GM23248 (cell line): ENCODE measurements at regions not wholly inside any gene's neighbourhood (a gene's known extent, or its start where the extent isn't known, plus 50 kb on each side); places are given as distances from the start of the nearest gene placed in this dataset.

Source experiments
- DNase-seq: peaks from one replicate; pipeline ENCODE4 v3.0.0-alpha.2; 2015
- H2AFZ ChIP-seq: fragments of 200-600 bp; sonication (generic); 2 replicates; pipeline ENCODE4 v1.6.1; 2016; ENCODE audit warnings: antibody characterized with exemption
- H3F3A ChIP-seq: fragments of 200-600 bp; sonication (generic); 2 replicates; pipeline ENCODE4 v1.6.1; 2016; ENCODE audit warnings: mild to moderate bottlenecking, antibody characterized with exemption, mixed run types; ENCODE audit not compliant: insufficient read depth
- H3K27ac ChIP-seq: fragments of 200-600 bp; sonication (generic); 2 replicates; pipeline ENCODE4 v1.5.1; 2016; ENCODE audit warnings: mild to moderate bottlenecking
- H3K27me3 ChIP-seq: fragments of 200-600 bp; sonication (generic); replicated peaks from 2 replicates; pipeline ENCODE4 v1.6.1; 2016; ENCODE audit warnings: mild to moderate bottlenecking; ENCODE audit not compliant: insufficient read depth
- H3K36me3 ChIP-seq: fragments of 200-600 bp; sonication (generic); 2 replicates; pipeline ENCODE4 v1.6.1; 2016; ENCODE audit warnings: low read depth, mild to moderate bottlenecking
- H3K4me1 ChIP-seq: fragments of 200-600 bp; sonication (generic); 2 replicates; pipeline ENCODE4 v1.6.1; 2016; ENCODE audit warnings: mild to moderate bottlenecking; ENCODE audit not compliant: insufficient read depth
- H3K4me2 ChIP-seq: fragments of 200-600 bp; sonication (generic); one replicate; pipeline ENCODE4 v1.6.1; 2016; ENCODE audit warnings: mild to moderate bottlenecking; ENCODE audit not compliant: unreplicated experiment
- H3K4me3 ChIP-seq: fragments of 200-600 bp; sonication (generic); 2 replicates; pipeline ENCODE4 v1.5.1; 2016; ENCODE audit warnings: mild to moderate bottlenecking
- H3K79me2 ChIP-seq: fragments of 200-600 bp; sonication (generic); 2 replicates; pipeline ENCODE4 v1.6.1; 2016; ENCODE audit warnings: mild to moderate bottlenecking; ENCODE audit not compliant: insufficient read depth
- H3K9ac ChIP-seq: fragments of 200-600 bp; sonication (generic); 2 replicates; pipeline ENCODE4 v1.6.1; 2016; ENCODE audit warnings: mild to moderate bottlenecking
- H3K9me2 ChIP-seq: fragments of 200-600 bp; sonication (generic); 2 replicates; pipeline ENCODE4 v1.6.1; 2016; ENCODE audit warnings: mixed run types, mild to moderate bottlenecking, moderate library complexity; ENCODE audit not compliant: insufficient read depth
- H3K9me3 ChIP-seq: fragments of 200-600 bp; sonication (generic); one replicate; pipeline ENCODE4 v1.6.1; 2017; ENCODE audit warnings: low read depth
- H4K20me1 ChIP-seq: fragments of 200-600 bp; sonication (generic); 2 replicates; pipeline ENCODE4 v1.6.0; 2016; ENCODE audit not compliant: insufficient read depth
- EZH2 ChIP-seq: fragments of 200-600 bp; sonication (generic); IDR thresholded peaks from 2 replicates; pipeline ENCODE4 v1.6.1; 2018; ENCODE audit warnings: antibody characterized with exemption, mild to moderate bottlenecking; ENCODE audit not compliant: insufficient read depth, poor library complexity, severe bottlenecking
- EZH2phosphoT487 ChIP-seq: fragments of 200-600 bp; sonication (generic); IDR thresholded peaks from 2 replicates; pipeline ENCODE4 v1.6.1; 2018; ENCODE audit warnings: antibody characterized with exemption, moderate library complexity, mild to moderate bottlenecking, low read depth; ENCODE audit not compliant: insufficient read depth
- WGBS, 2 experiments: methylation state at CpG; one replicate each; pipeline ENCODE4 v1.1.6; 2015 to 2017; ENCODE audit warnings: low lambda C conversion rate in 2 of 2, low coverage in 1 of 2; ENCODE audit errors: missing lambda C conversion rate in 2 of 2; 5-methylcytosine and 5-hydroxymethylcytosine counted together
- in situ Hi-C: fragments of 300-500 bp; cut with MboI; formaldehyde crosslinking; loops from 2 replicates; pipeline ENCODE4 v1.15.0; 2020

DNA sequence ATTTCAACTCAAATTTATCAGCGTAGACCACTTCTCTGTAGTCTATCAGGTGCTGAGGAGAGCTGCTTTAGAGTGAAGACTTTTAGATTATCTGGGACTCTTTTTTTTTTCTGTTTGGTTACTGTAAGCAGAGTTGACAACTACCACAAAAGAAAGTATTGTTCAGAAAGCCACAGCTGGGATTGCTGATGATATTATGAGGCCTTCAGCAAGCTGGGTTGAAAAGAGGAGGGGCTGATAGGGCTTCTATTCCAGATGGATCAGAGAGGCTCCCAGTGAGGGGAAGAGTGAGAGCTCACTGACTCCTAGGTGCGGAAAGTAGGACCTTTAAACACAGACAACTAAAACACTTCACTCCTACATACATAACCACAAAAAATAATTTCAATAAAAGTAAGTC, 188.5 kb upstream of the FERD3L start:
- Histone ChIP-seq H3K4me3 (no peak overlapping the region), H2AFZ (no peak overlapping the region), H3F3A (no peaks in the 10 kb centered on the region), H3K4me1 (no peaks in the 10 kb centered on the region), H3K79me2 (no peaks in the 10 kb centered on the region), H3K9ac (no peak overlapping the region), H4K20me1 (no peaks in the 10 kb centered on the region), H3K4me2 (no peak overlapping the region), H3K36me3 (no peaks in the 10 kb centered on the region), H3K9me3 (no peaks in the 10 kb centered on the region), H3K9me2 (0 out of 2 replicates have a peak, but pooled peaks cover 4% of the 10 kb centered on the region), H3K27me3 (no peaks in the 10 kb centered on the region), H3K27ac (no peak overlapping the region)
- 92 to 94% methylated on average over 2 of the region's 2 CpGs for WGBS, 2 experiments
- TF ChIP-seq EZH2 (no peak), EZH2phosphoT487 (no peak)
- DNase-seq: no peak
- in situ Hi-C loops: no loop called here

DNA sequence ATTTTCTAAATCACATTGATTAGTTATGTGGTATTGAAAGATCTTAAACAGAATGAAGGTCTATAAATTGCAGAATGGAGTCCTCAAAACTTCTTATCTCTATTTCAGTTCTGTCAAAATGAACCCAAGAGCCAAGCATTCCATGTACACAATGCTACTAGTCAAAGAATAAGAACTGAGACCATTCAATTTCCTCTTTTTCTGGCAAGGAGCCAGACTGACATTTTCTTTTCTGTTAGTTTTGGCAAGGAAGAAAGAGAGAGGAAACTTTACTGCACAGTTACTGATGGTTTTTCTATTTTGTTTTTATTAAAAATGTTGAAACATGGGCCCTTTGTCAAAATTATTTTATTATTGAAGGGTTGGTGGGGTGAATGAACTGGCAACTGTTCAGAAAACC, 181.8 kb upstream of the FERD3L start:
- H3K36me3 ChIP-seq: no peaks in the 10 kb centered on the region
- no peaks in the 10 kb centered on the region for H3F3A ChIP-seq
- no peaks in the 10 kb centered on the region for H3K27me3 ChIP-seq
- DNase-seq: no peak
- in situ Hi-C loops: no loop called here
- no peaks in the 10 kb centered on the region for H3K79me2 ChIP-seq
- H3K27ac ChIP-seq: no peak overlapping the region
- H3K9me3 ChIP-seq: no peaks in the 10 kb centered on the region
- TF ChIP-seq EZH2: no peak
- TF ChIP-seq EZH2phosphoT487: no peak
- H4K20me1 ChIP-seq: no peaks in the 10 kb centered on the region
- no peaks in the 10 kb centered on the region for H3K4me1 ChIP-seq
- no peak overlapping the region for H3K4me3 ChIP-seq
- H2AFZ ChIP-seq: no peak overlapping the region
- H3K9me2 ChIP-seq: 0 out of 2 replicates have a peak, but pooled peaks cover 4% of the 10 kb centered on the region
- no peak overlapping the region for H3K9ac ChIP-seq
- H3K4me2 ChIP-seq: no peak overlapping the region

DNA sequence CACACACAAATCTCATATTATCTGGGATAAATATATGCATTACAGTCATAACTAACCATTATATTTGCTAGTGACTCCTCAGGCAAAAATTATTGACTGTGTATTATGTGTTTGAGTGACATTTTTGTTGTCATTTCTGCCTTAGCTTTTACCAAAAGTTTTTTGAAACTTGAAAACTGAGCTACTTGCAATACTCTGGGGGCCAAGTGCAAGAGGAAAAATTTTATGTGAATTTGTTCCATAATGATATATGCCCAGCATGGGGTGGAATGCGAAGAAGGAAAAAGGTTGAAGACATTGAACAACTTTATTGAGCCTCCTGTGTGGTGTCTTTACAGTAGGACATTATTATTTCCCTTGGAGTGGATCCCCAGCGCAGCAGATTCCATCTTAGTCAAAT, 176.8 kb upstream of the FERD3L start:
- H4K20me1 ChIP-seq: no peaks in the 10 kb centered on the region

DNA sequence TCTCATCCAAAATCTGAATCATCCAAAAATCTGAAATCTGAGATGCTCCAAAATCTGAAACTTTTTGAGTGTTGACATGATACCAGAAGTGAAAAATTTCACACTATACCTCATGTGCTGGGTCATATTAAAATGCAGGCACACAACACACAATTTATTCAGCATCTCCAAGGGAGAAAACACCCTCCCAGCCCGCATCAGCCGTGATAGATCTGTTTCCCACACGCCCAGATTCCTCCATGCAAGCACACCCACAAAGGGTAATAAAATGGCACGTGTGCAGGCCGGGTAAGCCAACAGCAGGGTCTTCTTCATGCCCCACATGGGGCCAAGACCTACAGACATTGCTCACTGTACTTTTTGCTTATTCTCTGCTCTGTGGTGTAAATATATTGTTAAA, 173.1 kb upstream of the FERD3L start:
- no peak overlapping the region for H3K9ac ChIP-seq
- no peaks in the 10 kb centered on the region for H3K79me2 ChIP-seq
- in situ Hi-C loops: no loop called here
- no peaks in the 10 kb centered on the region for H3F3A ChIP-seq
- no peak for DNase-seq
- H3K9me2 ChIP-seq: no peaks in the 10 kb centered on the region
- H3K9me3 ChIP-seq: no peaks in the 10 kb centered on the region
- no peaks in the 10 kb centered on the region for H4K20me1 ChIP-seq
- H3K4me3 ChIP-seq: no peak overlapping the region
- H3K27me3 ChIP-seq: no peaks in the 10 kb centered on the region
- H3K4me1 ChIP-seq: no peaks in the 10 kb centered on the region
- H3K4me2 ChIP-seq: no peak overlapping the region
- H3K36me3 ChIP-seq: no peaks in the 10 kb centered on the region
- TF ChIP-seq EZH2phosphoT487 (no peak), EZH2 (no peak)
- WGBS, 2 experiments: 21 to 27% methylated on average over 5 of the region's 5 CpGs
- H3K27ac ChIP-seq: no peak overlapping the region
- no peak overlapping the region for H2AFZ ChIP-seq

More for the DNA sequence above, 176.8 kb upstream of the FERD3L start:
- in situ Hi-C loops: no loop called here
- H3K4me2 ChIP-seq: no peak overlapping the region
- no peaks in the 10 kb centered on the region for H3K36me3 ChIP-seq
- no peaks in the 10 kb centered on the region for H3K9me3 ChIP-seq
- no peak for TF ChIP-seq EZH2phosphoT487
- no peak for TF ChIP-seq EZH2
- H3K27ac ChIP-seq: no peak overlapping the region
- no peaks in the 10 kb centered on the region for H3K79me2 ChIP-seq
- no peak overlapping the region for H3K9ac ChIP-seq
- H3K27me3 ChIP-seq: no peaks in the 10 kb centered on the region
- DNase-seq: no peak
- H3K4me3 ChIP-seq: no peak overlapping the region
- 75 to 80% methylated on average over 2 of the region's 2 CpGs for WGBS, 2 experiments
- H2AFZ ChIP-seq: no peak overlapping the region
- H3F3A ChIP-seq: no peaks in the 10 kb centered on the region
- no peaks in the 10 kb centered on the region for H3K4me1 ChIP-seq
- no peaks in the 10 kb centered on the region for H3K9me2 ChIP-seq

DNA sequence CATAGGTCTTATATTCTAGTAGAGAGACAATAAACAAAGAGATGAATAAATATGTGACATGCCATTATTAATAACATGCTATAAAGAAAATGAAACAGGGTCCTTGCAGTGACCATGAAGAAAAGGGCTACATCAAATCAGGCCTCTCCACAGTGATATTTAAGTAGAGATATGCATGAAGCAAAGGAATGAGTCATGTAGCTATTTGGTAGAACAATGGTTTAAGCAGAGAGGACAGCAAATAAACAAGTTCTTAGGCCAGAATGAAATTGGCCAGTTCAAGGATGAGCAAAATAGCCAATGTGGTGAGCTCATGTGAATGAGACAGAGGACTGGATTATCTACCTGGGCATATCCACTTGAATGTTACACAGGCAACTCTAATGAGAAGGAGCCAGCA, 172.2 kb upstream of the FERD3L start:
- no peaks in the 10 kb centered on the region for H4K20me1 ChIP-seq
- no peaks in the 10 kb centered on the region for H3K4me1 ChIP-seq
- H3K9me3 ChIP-seq: no peaks in the 10 kb centered on the region
- H3K36me3 ChIP-seq: no peaks in the 10 kb centered on the region
- no peaks in the 10 kb centered on the region for H3K79me2 ChIP-seq
- peak; percentile 1 for DNase-seq
- no peaks in the 10 kb centered on the region; the same call in 1 of the 2 replicates for H3K9me2 ChIP-seq
- no peak overlapping the region for H2AFZ ChIP-seq
- TF ChIP-seq EZH2phosphoT487 (no peak), EZH2 (no peak)
- H3F3A ChIP-seq: no peaks in the 10 kb centered on the region
- in situ Hi-C loops: no loop called here
- no peaks in the 10 kb centered on the region for H3K27me3 ChIP-seq
- H3K9ac ChIP-seq: no peak overlapping the region
- H3K27ac ChIP-seq: no peak overlapping the region
- H3K4me3 ChIP-seq: no peak overlapping the region
- no peak overlapping the region for H3K4me2 ChIP-seq
